LNCAP (cell line): ENCODE measurements at regions not wholly inside any gene's neighbourhood (a gene's known extent, or its start where the extent isn't known, plus 50 kb on each side); places are given as distances from the start of the nearest gene placed in this dataset.

ENCODE experiments used
- TF ChIP-seq, protein P1 (sequence below): fragments of 450-650 bp; IDR thresholded peaks from 2 replicates; pipeline ENCODE4 v1.5.1; 2017; ENCODE audit warnings: mild to moderate bottlenecking

DNA sequence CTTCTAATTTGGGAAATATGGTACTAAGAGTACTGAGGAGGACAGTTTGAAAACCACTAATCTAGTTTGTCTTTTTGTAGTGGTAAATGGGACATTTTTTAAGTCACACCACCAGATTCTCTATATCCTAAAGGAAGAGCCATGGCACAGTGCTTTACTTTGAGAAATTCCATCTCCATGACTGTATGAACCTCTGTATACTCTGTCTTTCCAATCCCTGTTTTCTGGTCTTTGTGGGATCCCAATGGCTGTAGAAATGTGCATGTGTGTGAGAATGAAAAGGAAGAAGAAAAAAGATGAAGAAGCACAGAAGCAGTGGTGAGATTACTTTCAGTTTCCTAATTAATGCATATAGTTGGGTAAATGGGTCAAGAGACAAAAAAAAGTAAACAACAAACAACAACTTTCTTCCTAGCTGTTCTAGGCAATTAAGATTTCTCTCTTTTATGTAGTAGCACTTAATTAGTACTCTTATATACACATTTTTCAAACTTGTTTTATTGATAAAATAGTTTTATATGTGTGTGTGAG lies 141.2 kb upstream of the HCRTR2 start:
- TF ChIP-seq, protein P1, sequence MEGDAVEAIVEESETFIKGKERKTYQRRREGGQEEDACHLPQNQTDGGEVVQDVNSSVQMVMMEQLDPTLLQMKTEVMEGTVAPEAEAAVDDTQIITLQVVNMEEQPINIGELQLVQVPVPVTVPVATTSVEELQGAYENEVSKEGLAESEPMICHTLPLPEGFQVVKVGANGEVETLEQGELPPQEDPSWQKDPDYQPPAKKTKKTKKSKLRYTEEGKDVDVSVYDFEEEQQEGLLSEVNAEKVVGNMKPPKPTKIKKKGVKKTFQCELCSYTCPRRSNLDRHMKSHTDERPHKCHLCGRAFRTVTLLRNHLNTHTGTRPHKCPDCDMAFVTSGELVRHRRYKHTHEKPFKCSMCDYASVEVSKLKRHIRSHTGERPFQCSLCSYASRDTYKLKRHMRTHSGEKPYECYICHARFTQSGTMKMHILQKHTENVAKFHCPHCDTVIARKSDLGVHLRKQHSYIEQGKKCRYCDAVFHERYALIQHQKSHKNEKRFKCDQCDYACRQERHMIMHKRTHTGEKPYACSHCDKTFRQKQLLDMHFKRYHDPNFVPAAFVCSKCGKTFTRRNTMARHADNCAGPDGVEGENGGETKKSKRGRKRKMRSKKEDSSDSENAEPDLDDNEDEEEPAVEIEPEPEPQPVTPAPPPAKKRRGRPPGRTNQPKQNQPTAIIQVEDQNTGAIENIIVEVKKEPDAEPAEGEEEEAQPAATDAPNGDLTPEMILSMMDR, result no peak

DNA sequence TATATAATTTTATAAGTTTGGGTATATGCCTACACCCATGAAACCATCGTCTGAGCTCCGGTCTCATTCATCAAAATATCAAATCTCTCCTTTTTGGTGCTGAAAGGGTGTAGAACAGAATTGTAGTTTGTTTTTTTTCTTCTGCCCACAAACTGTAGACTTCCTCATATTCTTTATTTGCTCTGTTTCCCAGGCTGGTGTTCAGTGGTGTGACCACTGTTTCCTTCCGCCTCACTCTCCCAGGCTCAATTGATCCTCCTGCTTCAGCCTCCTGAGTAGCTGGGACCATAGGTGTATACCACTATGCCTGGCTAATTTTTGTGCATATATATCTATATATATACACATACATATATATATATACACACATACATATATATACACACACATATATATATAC lies 139.6 kb upstream of the HCRTR2 start:
- TF ChIP-seq, protein P1, result no peak

DNA sequence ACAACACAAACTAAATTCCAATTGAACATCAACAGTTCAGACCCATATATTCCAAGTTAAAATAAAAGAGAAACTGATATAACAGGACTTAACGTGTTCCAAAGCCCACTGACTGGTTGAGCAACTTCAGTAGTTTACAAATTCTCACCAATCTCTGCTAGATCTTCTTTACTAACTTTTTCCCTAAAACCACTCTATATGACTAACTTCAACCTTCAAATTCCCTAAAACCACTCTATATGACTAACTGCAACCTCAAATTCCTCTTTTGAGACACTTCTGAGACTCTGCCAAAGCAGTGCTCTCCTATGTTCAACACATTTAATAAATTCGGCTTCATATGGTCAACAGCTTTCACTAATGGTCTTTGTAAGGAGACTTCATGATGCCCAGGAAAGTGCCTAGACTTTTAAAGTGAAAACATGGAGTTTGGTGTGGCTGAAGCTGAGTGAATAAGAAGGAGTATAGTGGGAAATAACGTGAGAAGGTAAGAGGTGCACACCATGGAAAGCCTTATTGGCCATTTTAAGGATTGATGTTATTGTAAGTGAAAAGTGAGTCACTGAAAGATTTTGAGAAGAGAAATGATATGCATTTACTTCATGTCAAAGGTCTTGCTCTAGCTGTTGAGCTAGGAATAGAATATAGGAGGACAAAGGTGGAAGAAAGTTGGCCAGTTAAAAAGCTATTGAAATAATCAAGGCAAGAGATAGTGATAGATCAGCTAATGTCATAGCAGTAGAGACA lies 134.0 kb upstream of the HCRTR2 start:
- TF ChIP-seq, protein P1, result no peak

DNA sequence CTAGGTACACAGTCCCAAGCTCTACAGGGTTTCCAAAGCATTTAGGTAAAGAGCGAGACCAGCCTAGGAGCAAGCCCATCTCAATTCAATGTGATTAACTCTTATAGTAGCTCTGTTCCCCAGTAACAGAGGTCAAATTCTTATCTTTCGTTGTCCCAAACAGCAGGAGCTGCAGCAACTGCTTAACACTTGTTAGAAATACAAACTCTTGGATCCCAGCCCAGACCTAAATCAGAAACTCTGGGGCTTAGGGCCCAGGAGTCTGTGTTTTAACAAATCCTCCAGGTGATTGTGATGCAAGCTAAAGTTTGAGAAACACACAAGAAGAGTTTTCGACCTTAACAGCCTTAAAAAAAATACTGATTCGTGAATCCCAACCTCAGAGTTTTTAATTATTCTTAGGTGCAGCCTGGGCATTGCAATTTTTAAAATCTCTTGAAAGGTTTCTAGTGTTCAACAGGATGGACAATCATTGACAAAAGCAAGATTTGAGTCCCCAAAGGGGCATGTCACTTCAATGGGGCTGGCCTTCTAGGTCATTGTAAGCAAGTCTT lies 127.4 kb upstream of the HCRTR2 start:
- TF ChIP-seq, protein P1, result no peak

DNA sequence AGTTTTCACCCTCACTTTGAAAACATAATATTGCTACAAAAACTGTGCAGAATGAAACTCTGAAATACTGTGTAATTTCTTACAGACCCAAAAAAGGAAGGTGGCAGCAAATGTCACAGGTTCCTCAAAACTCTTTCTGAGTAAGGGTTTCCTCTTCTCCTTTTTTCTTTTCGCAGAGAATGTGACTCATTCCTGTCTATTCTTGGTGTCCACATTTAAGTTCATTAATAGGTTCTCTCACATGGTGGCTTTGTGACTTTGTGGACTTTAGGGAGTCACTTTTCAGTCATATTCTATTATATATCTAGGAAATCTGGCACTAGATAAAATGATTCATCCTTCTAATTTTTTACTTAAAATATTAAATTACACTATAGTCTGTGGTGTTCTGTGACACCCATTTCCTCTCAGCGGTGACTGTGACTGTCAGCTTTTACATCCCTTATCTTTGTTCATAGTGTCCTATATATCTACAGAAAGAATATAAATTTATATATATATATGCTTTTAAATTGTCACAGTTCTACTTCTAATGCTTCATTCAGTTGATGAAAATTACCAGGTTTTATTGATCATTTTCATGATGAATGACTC lies 126.8 kb upstream of the HCRTR2 start:
- TF ChIP-seq, protein P1, result no peak

GRCh38 chr6:55049866-55050265 lies 124.4 kb upstream of the HCRTR2 start:
- TF ChIP-seq, protein P1, result no peak

DNA sequence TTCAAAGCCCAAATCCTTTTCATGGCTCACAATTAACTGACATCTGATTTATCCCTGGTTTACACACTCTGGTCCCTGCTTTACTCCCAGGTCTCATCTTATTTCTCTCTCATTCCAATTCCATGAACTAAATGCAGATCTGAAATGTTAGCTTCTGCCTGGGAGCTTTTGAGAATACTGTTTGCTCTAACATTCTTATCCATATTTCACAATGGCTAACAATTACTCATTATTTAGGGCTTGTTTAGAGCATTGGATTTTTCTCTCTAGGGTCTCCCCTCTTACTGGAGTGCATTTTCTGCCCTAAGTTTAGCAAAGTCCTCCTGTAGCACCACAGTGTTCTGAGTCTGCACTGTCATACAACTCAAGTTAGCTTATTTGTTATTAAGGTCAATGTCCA lies 121.5 kb upstream of the HCRTR2 start:
- TF ChIP-seq, protein P1, result no peak
